Stimulated activated CD4-positive, alpha-beta T cell treated with anti-CD3 and anti-CD28 coated beads, Interleukin-1b, Interleukin-23, amount 100 ng/mL, for 24 hours (primary cell): ENCODE measurements at regions not wholly inside any gene's neighbourhood (a gene's known extent, or its start where the extent isn't known, plus 50 kb on each side); places are given as distances from the start of the nearest gene placed in this dataset.

ENCODE experiments used
- DNase-seq, 4 experiments: peaks; one replicate each; pipeline ENCODE4 v3.0.0-alpha.2; 2020; ENCODE audit warnings: low read depth in 4 of 4, low spot score in 1 of 4

GRCh38 chr1:8147956-8148355 is 121.8 kb upstream of the ERRFI1 start:
- no peak for DNase-seq

DNA sequence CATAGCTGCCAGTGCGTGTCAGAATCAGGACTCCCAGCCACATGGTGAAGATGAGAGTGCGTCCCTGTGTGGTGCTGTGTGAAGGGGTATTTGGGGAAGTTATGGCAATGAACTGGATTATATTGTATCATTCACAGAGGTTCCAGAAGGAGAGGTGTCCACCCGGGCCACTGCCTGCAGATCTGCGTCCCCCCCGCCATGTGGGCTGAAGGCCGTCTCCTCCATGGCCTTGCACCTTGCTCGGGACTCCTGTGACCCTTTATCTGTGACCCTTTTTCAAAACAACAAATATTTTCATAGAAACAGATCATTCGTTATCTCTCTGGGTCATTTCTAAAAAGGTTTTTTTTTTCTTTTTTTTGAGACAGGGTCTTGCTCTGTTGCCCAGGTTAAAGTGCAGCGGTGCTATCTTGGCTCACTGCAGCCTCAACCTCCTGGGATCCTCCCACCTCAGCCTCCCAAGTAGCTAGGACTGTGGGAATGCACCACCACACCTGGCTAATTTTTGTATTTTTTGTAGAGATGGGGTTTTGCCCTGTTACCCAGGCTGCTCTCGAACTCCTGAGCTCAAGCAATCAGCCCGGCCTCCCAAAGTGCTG is 120.2 kb upstream of the ERRFI1 start:
- DNase-seq, result no peak

DNA sequence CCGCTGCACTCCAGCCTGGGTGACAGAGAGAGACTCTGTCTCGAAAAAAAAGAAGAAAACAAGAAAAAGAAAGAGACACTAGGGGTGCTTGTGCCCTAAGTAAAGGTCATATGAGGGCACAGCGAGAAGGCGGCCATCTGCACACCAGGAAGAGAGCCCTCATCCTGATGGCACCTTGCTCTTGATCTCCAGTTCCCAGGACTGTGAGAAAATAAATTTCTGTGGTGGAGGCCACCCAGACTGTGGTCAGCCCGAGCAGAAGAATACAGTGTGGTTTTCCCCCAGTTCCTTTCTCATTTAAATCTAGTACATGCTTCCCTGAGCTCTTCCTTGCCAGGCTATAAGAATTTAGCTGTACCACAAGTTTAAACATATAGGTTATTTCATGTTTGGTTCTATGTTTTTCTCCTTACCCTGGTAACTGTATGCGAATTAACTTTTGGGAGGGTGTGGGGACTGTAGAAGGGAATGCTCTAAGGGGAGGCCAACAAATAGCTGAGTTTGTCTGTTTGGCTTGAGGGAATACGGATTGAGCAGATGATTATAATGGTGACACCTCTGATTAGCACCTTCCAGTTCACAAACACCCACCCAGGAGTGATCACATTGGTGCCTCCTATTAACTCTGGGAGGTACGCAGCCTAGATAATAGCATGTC is 119.6 kb upstream of the ERRFI1 start:
- DNase-seq, result no peak

DNA sequence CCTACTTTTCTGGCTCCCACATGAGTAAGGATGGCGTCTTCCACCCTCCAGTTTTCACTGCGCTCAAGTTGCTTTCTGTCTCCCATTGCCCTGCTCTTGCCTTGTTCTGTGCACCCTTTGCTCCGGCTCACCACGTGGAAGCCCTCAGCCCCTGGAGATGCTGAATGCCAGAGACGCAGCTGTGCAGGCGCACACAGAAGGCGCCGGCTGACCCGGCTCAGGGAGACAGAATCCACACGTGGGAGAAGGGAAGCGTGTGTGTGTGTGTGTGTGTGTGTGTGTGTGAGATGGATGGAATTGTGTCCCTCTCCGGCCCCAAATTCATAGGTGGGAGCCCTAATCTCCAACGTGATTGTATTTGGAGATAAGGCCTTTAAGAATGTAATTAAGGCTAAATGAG is 118.2 kb upstream of the ERRFI1 start:
- DNase-seq, result no peak

- no peak for DNase-seq
These were observed 117.0 kb upstream of the ERRFI1 start for GRCh38 chr1:8142955-8143629.

DNA sequence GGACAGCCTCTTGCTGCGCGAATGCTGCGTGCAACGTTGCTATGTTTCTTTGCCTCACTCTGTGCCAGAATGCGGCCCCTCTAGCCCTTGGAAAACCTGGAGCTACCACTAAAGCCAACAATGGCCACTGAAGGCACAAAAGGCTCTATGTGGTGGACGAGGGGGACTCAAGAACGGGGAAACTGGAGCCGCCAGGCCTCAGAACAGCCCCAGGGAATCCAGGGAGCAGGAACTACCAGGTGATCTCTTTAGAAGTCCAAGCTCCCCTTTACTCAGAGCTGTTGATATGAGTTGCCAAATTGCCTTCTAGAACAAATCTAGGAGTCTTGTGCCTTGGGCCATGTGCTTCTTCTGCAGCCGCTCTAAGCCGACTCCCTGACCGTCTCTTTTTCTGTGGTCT is 113.8 kb upstream of the ERRFI1 start:
- no peak for DNase-seq

DNA sequence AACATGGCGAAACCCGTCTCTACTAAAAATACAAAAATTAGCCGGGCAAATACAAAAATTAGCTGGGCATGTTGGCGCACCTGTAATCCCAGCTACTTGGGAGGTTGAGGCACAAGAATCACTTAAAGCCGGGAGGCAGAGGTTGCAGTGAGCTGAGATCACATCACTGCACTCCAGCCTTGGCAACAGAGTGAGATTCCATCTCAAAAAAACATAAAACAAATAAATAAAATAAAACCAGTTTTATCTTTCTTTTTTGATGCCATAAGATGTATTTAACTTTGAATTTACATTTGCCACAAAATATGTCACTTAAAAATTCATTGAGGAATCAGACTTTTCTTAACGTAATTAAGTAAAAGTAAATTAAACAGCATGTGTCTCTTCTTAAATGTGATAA is 113.3 kb upstream of the ERRFI1 start:
- DNase-seq, result no peak

DNA sequence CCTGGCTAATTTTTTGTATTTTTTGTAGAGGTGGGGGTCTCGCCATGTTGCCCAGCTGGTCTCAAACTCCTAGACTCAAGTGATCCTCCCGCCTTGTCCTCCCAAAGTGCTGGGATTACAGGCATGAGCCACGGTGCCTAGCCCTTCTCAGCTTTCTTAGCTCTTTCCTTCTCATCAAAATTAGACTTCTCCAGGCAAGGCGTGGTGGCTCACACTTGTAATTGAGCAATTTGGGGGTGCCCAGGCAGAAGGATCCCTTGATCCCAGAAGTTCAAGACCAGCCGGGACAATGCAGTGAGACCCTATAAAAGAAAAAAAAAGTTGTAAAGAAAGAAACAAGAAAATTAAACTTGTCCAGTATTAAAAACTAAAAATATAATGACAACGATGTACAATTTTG is 112.6 kb upstream of the ERRFI1 start:
- DNase-seq, result no peak

- DNase-seq, result no peak
These were observed 111.6 kb upstream of the ERRFI1 start for GRCh38 chr1:8137481-8138244.

DNA sequence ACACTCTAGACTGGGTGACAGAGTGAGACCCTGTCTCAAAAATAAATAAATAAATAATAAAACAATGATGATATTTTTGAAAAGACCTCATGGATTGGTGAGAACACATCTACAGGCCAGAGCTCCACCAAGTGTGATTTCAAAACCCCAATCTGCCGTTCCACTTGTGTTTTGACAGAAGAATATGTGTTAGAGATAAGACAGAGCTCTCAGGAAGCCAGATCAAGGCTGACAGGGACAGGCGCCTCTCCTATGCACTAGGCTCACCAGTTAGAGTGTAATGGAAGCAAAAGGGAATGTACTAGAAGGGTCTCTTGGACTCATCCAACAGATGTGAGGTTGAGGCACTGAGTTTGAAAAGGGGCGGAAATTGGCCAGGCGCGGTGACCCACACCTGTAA is 110.7 kb upstream of the ERRFI1 start:
- DNase-seq, result no peak

- no peak for DNase-seq
These were observed 109.1 kb upstream of the ERRFI1 start for GRCh38 chr1:8135250-8135649.

GRCh38 chr1:8134546-8135235 is 108.6 kb upstream of the ERRFI1 start:
- no peak for DNase-seq

DNA sequence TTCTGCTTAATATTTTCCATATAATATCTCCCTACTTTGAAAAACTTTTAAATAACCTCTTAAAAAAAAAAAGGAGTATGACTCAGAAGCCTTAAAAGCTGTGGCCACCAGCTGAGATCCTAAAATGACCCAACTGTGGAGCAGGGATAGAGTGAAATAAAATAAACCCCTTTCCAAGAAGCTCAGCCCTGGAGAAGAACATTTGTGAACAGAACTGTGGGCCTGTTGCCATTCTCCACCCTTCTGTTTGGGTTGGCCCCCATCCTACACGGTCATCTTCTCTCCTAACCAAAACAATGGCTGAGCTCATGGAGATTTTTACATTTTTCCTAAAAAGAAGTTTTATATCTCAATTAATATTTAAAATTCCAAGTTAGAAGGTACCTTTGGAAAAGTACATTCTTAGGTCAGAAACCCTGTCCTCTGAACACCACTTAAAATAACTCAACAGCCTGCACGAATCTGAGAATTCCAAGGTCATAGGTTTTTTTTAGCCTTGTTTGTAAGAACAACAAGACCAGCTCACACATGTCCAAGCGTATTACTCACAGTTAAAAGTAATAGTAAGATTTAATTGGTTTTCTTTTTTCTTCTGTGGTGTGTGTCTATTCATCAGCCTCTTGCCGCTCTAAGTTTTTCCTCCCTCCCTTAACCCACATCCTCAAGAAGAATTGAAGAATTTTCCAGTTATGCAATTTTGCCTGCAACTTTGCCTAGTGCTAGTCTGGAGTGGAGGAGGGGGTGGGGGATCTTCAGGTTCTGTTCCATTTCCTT is 107.7 kb upstream of the ERRFI1 start:
- no peak for DNase-seq

- DNase-seq, result no peak
These were observed 107.1 kb upstream of the ERRFI1 start for GRCh38 chr1:8133190-8133589.

DNA sequence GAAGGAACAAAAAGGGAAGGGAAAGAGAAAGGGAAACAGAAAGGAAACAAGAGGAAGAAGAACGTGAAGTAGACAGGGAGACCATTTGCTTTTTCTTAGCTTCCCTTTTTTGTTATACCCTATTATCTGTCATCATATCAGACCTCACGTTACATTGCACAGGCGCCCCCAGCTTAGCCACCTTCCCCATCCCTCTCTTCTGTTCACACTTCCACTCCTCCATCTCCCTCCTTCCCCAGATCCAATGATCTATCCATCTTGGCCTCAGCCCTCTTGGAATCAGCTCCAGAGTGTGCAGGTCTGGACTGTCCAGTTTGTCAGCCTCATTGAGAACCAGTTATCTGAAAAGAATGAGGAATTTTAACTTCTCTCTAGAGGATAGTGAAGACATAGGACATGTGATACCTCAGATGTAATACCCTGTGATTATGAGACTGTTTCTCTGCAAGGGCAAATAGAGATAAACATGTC is 101.1 kb upstream of the ERRFI1 start:
- DNase-seq, result no peak

- DNase-seq, result no peak
These were observed 96.6 kb upstream of the ERRFI1 start for GRCh38 chr1:8122477-8123407.

- no peak for DNase-seq
These were observed 96.0 kb upstream of the ERRFI1 start for GRCh38 chr1:8122160-8122476.

- no peak for DNase-seq
These were observed 95.4 kb upstream of the ERRFI1 start for GRCh38 chr1:8121261-8122159.
